ENCODE measurements at regions not wholly inside any gene's neighbourhood (a gene's known extent, or its start where the extent isn't known, plus 50 kb on each side); places are given as distances from the start of the nearest gene placed in this dataset.

DNA sequence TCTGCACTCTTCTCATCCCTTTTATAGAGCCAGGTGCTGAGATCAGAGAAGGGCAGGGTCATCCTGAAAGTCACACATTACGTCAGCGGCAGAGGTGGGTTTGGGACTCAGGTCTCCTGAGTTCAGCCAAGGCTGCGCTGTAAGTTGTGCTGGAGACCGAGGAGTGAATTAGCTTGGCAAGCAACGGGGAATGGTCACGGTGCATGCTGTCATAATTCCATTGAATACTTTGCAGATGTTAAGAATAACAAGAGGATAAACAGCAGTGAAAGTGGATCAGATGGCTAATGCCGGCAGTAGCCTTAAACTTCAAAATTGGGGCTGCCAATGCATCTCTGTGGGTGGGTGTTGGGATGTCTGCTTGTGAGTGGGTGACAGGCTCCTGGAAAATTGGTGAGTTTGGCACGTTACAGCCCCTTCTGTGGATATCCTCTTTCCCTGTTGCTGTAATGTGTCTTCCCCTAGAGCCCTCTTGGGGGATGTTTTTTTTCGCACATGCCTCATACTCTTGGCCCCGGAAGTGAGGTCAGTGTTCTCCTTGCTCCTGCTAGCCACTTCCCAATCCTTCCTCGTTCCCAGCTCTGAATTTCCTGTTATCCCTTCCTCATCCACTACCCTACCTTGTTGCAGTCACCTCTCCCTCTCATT, 287.1 kb upstream of the SRRM4 start:
- TF ChIP-seq, protein P1, sequence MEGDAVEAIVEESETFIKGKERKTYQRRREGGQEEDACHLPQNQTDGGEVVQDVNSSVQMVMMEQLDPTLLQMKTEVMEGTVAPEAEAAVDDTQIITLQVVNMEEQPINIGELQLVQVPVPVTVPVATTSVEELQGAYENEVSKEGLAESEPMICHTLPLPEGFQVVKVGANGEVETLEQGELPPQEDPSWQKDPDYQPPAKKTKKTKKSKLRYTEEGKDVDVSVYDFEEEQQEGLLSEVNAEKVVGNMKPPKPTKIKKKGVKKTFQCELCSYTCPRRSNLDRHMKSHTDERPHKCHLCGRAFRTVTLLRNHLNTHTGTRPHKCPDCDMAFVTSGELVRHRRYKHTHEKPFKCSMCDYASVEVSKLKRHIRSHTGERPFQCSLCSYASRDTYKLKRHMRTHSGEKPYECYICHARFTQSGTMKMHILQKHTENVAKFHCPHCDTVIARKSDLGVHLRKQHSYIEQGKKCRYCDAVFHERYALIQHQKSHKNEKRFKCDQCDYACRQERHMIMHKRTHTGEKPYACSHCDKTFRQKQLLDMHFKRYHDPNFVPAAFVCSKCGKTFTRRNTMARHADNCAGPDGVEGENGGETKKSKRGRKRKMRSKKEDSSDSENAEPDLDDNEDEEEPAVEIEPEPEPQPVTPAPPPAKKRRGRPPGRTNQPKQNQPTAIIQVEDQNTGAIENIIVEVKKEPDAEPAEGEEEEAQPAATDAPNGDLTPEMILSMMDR (IDR thresholded peaks at IDR 0.05) = no peak
- TF ChIP-seq POLR2A (IDR thresholded peaks at IDR 0.05) = no peak
- Histone ChIP-seq H3K27me3 (no peaks in the 10 kb centered on the region), H3K4me3 (replicated peaks in 1 of 3) (no peak overlapping the region), H3K4me1 (no peaks in the 10 kb centered on the region), H3K36me3 (no peaks in the 10 kb centered on the region), H3K9me3 (no peaks in the 10 kb centered on the region), H3K27ac (no peak overlapping the region)
- no peak for DNase-seq
- intact Hi-C loops (cut with DNase I) = no loop called here
- 74 to 75% methylated on average over 11 of the region's 11 CpGs for WGBS, 2 donors

DNA sequence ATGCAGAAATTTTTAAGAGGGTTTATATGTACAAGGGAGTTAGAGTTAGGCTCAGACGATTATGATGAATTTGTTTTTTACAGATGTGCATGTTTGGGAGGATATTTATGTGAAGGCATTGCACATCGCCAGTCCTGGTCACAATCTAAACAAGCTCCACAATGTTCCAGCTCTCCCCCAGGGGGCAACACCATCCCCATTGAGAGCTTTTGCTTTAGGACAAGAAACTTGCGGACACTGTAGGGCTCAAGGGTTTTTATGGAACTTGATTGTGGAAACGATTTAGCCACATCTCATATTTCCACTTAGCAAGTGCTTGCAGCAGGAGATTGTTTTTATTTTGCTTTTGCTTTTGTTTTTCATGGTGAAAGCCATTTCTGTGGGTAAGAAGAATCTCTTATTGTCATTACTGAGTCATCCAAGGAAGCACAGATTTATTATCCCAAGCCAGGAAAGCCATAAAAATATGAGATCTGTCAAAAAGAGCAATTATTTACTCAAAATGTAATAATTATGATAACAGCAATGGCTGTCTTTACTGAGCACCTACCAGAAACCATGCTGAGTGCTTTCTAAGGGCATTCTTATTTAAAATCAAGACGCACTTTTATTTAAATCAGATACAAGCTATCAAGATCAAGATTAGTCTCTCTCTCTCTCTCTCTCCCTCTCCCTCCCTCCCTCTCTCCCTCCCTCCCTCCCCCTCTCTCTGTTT, 276.7 kb upstream of the SRRM4 start:
- no peaks in the 10 kb centered on the region for H3K4me1 ChIP-seq
- DNase-seq = no peak
- intact Hi-C loops (cut with DNase I) = no loop called here
- no peak overlapping the region for H3K4me3 ChIP-seq (replicated peaks in 1 of 3)
- TF ChIP-seq POLR2A (IDR thresholded peaks at IDR 0.05) = no peak
- TF ChIP-seq, protein P1 (IDR thresholded peaks at IDR 0.05) = no peak
- H3K27ac ChIP-seq = no peak overlapping the region
- WGBS, 2 donors = 39 to 45% methylated on average over 5 of the region's 5 CpGs
- H3K27me3 ChIP-seq = no peaks in the 10 kb centered on the region
- no peaks in the 10 kb centered on the region for H3K9me3 ChIP-seq
- no peaks in the 10 kb centered on the region for H3K36me3 ChIP-seq

DNA sequence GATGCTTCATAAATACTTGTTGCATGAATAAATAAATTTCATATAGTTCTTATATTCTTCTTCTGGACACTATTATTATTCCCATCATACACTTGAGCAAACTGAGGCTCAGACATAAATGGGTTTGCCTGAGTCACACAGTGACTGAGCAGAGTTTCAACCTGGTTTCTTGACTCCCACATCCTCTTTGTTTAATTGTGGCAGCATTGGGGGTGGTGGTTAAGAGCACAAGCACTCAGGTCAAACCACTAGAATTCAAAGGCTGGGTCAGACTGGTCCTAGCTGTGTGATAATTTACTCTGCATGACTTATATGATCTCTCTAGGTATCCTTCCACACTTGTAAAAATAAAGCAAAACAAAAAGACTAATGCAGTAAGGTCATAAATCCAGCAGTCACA, 274.9 kb upstream of the SRRM4 start:
- no peak for TF ChIP-seq POLR2A (IDR thresholded peaks at IDR 0.05)
- TF ChIP-seq, protein P1 (IDR thresholded peaks at IDR 0.05) = no peak
- intact Hi-C loops (cut with DNase I) = no loop called here

DNA sequence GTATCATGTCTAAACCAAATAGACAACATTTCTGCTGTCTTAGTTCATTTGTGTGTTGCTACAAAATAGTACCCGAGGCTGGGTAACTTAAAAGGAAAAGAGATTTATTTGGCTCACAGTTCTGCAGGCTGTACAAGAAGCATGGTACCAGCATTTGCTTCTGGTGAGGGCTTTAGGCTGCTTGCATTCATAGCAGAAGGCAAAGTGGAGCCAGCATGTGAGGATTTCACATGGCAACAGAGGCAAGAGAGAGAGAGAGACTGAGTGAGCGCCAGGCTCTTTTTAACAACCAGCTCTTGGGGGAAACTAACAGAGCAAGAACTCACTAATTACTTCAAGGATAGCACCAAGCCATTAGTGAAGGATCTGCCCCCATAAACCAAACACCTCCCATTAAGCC, 271.4 kb upstream of the SRRM4 start:
- 73 to 83% methylated on average over 2 of the region's 2 CpGs for WGBS, 2 donors
- no peaks in the 10 kb centered on the region for H3K9me3 ChIP-seq

More for the DNA sequence above, 274.9 kb upstream of the SRRM4 start:
- no peak overlapping the region for H3K27ac ChIP-seq
- H3K36me3 ChIP-seq = no peaks in the 10 kb centered on the region
- no peak for DNase-seq
- no peaks in the 10 kb centered on the region for H3K9me3 ChIP-seq
- H3K4me1 ChIP-seq = no peaks in the 10 kb centered on the region
- H3K27me3 ChIP-seq = no peaks in the 10 kb centered on the region
- H3K4me3 ChIP-seq (replicated peaks in 1 of 3) = no peak overlapping the region

DNA sequence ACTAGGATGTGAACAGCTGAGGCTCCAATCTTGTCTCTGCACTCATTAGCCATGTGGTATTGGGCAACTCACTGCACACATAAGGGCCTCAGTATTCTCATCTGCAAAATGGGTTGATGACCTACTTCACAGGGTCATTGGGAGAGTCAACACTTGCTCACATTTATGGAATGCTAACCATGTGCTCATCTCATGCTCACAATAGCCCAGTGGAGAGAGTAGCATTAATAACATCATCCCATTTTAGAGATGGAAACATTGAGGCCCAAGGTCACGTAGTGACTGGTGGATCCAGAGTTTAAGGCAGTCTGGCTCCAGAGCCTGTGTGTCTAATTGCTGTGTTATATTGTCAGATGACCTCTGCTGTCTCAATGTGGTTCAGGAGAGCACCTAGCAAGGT, 270.2 kb upstream of the SRRM4 start:
- TF ChIP-seq, protein P1 (IDR thresholded peaks at IDR 0.05) = no peak
- no peak for TF ChIP-seq POLR2A (IDR thresholded peaks at IDR 0.05)
- Histone ChIP-seq H3K4me3 (replicated peaks in 1 of 3) (no peak overlapping the region), H3K27me3 (no peaks in the 10 kb centered on the region), H3K4me1 (no peaks in the 10 kb centered on the region), H3K9me3 (no peaks in the 10 kb centered on the region), H3K27ac (no peak overlapping the region), H3K36me3 (no peaks in the 10 kb centered on the region)
- intact Hi-C loops (cut with DNase I) = no loop called here
- WGBS, 2 donors = 62 to 80% methylated on average over 1 of the region's 1 CpG
- DNase-seq = no peak

More for the DNA sequence above, 271.4 kb upstream of the SRRM4 start:
- intact Hi-C loops (cut with DNase I) = no loop called here
- no peak for TF ChIP-seq POLR2A (IDR thresholded peaks at IDR 0.05)
- TF ChIP-seq, protein P1 (IDR thresholded peaks at IDR 0.05) = no peak
- no peak for DNase-seq
- no peaks in the 10 kb centered on the region for H3K4me1 ChIP-seq
- H3K27me3 ChIP-seq = no peaks in the 10 kb centered on the region
- H3K36me3 ChIP-seq = no peaks in the 10 kb centered on the region
- no peak overlapping the region for H3K4me3 ChIP-seq (replicated peaks in 1 of 3)
- no peak overlapping the region for H3K27ac ChIP-seq

Measured in thyroid gland (tissue), 4 donors.